Fibroblast of mammary gland (primary cell): ENCODE measurements at regions not wholly inside any gene's neighbourhood (a gene's known extent, or its start where the extent isn't known, plus 50 kb on each side); places are given as distances from the start of the nearest gene placed in this dataset.

Experiments
- DNase-seq: peaks from one replicate; pipeline ENCODE4 v3.0.0-alpha.2; 2010; ENCODE audit warnings: low read depth
- H3K4me3 ChIP-seq: 2 replicates; pipeline ENCODE4 v1.5.1; 2011; ENCODE audit warnings: low read depth, mild to moderate bottlenecking, low read length, moderate library complexity; ENCODE audit not compliant: control insufficient read depth
- TF ChIP-seq, protein P1 (sequence below): conservative IDR thresholded peaks from 2 replicates; pipeline ENCODE4 v1.5.1; 2011; ENCODE audit warnings: low read depth, low read length, inconsistent platforms; ENCODE audit not compliant: control insufficient read depth, insufficient read depth

DNA sequence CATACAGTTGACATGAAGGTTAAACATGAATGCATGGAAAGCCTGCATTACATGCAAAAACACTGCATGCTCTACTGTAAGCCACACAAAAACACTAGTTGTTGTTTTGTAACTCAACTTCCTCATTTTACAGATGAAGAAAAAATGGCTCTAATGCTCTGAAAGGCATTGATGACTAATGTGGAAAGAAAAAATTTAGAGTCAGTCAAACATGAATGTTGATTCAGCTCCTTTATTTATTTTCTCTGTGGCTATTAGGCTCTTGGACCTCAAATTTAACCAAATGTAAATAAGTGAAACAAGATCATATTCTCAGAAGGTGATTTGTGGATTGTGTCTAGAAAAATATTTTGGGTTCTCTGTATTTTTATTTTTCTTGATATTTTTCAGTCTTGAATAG is 336.7 kb upstream of the ZNF717 start:
- H3K4me3 ChIP-seq: no peak overlapping the region
- TF ChIP-seq, protein P1, sequence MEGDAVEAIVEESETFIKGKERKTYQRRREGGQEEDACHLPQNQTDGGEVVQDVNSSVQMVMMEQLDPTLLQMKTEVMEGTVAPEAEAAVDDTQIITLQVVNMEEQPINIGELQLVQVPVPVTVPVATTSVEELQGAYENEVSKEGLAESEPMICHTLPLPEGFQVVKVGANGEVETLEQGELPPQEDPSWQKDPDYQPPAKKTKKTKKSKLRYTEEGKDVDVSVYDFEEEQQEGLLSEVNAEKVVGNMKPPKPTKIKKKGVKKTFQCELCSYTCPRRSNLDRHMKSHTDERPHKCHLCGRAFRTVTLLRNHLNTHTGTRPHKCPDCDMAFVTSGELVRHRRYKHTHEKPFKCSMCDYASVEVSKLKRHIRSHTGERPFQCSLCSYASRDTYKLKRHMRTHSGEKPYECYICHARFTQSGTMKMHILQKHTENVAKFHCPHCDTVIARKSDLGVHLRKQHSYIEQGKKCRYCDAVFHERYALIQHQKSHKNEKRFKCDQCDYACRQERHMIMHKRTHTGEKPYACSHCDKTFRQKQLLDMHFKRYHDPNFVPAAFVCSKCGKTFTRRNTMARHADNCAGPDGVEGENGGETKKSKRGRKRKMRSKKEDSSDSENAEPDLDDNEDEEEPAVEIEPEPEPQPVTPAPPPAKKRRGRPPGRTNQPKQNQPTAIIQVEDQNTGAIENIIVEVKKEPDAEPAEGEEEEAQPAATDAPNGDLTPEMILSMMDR: no peak
- DNase-seq: peak; percentile 26

DNA sequence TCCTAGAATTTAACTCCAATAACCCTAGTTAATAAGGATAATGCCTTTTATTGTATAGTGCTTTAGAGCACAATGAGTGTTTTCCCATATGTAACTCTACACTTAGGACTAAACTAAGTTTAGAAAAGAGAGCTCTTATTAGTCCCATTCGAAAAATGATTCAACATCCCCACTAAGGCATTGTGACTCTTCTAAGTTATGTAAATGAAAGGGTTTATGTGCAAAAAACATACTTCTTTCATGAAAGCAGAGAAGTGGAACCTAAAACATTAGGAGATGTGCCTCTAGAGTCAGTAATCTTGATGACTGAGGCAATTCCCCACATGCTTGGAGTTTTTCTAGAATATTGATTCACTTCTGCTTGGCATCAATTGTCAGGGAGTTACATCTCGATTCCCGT is 344.1 kb upstream of the ZNF717 start:
- TF ChIP-seq, protein P1: no peak
- H3K4me3 ChIP-seq: no peak overlapping the region
- no peak for DNase-seq

DNA sequence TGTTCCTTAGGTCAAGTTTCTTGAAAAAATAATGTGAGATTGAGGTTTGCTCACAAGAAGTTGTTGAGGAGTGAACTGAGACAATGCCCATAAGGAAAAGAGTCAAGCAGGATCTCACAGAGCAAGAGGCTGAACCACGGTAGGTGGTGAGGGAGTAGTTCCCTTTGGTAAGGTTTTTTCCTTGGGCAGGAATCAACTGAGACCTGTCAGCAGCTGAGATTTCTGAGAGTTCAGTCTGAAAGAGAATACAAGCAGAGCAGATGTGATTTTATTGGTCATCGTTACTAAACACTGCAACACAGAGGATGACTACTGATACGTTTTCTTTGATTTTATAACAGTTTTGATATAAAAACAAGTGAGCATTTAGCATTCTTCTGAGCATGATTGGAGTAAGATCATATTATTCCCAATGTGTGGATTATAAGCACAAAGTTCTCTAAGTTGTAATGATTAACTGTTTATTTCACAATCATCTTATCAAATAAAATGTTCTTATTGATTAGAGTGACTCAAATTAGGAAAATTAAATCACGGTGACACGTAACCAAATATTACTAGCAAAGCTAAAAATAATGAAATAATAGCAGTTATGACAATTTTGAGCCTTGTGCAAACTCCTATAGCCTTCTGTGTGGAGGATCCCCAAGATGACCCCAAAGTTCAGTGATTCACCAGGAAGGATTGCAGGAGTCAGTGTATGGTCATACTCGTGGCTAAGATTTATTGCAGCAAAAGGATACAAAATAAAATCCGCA is 346.2 kb upstream of the ZNF717 start:
- peak; percentile 70 for DNase-seq
- no peak overlapping the region for H3K4me3 ChIP-seq
- TF ChIP-seq, protein P1: no peak

DNA sequence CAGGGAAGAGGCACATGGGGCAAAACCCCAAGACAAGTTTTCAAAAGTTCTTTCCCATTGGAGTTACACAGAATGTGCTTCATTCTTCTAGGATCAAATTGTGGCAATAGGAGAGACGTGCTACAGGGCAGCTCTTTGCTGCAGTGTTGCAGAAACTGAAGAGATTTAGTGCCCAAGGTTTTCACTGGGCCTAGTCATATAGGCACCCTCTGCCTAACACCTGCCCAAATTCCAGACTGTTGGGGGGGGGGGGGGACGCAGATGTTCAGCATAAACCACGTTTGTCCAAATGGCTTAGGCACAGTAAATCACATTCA is 346.8 kb upstream of the ZNF717 start:
- no peak overlapping the region for H3K4me3 ChIP-seq
- DNase-seq: no peak
- TF ChIP-seq, protein P1: no peak

DNA sequence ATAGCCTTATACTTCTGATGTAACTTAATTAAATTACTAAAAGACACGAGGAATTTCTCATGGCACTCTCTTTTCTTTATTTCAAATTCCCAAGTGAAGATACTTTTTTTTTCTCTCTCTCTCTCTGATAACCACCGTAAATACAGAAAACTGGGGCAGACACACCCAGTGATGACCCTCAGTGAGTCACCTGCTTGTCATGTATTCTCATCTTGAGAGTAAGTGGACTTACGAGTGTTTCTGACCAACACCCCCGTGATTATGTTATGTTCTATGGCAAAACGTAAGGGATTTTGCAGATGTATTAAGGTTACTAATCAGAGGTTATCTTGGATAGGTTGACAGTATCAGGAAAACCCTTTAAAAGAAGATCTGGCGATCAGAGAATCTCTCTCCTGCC is 348.8 kb upstream of the ZNF717 start:
- H3K4me3 ChIP-seq: no peak overlapping the region
- DNase-seq: peak; percentile 70
- TF ChIP-seq, protein P1: no peak

DNA sequence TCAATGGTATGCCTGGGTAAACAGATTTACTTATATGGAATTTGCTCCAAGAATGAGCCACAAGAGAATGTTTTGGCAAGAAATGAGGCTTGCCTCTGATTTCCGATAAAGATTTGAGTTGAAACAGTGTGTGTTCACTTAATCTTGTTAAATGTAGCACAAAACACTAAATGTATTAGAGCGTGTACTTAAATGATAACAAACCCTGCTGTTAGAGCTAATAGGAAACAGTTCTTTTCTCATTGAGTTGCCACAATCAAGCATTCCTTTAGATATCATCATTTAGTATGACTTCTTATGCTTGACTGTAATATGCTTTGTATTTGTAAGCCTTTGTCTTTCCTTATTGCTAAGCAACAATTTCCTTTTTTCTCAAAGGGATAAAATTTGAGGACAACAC is 353.6 kb upstream of the ZNF717 start:
- H3K4me3 ChIP-seq: no peak overlapping the region
- no peak for DNase-seq
- TF ChIP-seq, protein P1: no peak

DNA sequence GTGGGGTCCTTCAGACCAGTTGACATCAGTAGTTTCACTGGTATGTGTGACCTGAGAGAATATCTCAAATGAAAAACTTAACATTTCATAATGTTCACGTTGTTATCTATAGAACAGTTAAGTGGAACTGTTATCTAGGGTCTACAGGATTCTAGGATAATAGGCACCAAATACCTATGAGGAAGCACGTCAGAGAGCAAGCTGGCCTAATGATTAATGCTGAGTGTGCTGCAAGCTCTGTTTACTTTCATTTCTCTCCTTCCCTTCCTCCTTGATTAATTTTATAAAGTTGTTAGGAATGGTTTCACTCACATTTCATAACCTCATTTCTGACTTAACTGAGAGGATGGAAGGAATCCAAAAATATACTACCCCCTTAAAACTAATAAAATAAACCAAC is 362.5 kb upstream of the ZNF717 start:
- H3K4me3 ChIP-seq: no peak overlapping the region
- TF ChIP-seq, protein P1: no peak
- no peak for DNase-seq
